H9 (cell line): ENCODE measurements at regions not wholly inside any gene's neighbourhood (a gene's known extent, or its start where the extent isn't known, plus 50 kb on each side); places are given as distances from the start of the nearest gene placed in this dataset.

Experiments
- DNase-seq: peaks from one replicate; pipeline ENCODE4 v3.0.0-alpha.2; 2017
- H2AFZ ChIP-seq: one replicate; pipeline ENCODE4 v1.6.1; 2013; ENCODE audit warnings: mild to moderate bottlenecking, low read length, control low read depth, moderate library complexity
- H2AK5ac ChIP-seq: 2 replicates; pipeline ENCODE4 v1.6.1; 2013; ENCODE audit warnings: low read length, control low read depth, mixed read lengths; ENCODE audit not compliant: insufficient read length
- H2BK120ac ChIP-seq: one replicate; pipeline ENCODE4 v1.6.1; 2013; ENCODE audit warnings: low read depth, mild to moderate bottlenecking, low read length, control low read depth, inconsistent platforms; ENCODE audit not compliant: poor library complexity, severe bottlenecking
- H2BK12ac ChIP-seq: 2 replicates; pipeline ENCODE4 v1.6.1; 2013; ENCODE audit warnings: low read length, control low read depth, mixed read lengths, low read depth; ENCODE audit not compliant: insufficient read length
- H2BK15ac ChIP-seq: 2 replicates; pipeline ENCODE4 v1.6.1; 2013; ENCODE audit warnings: low read depth, low read length, control low read depth
- H2BK20ac ChIP-seq: one replicate; pipeline ENCODE4 v1.6.1; 2013; ENCODE audit warnings: low read depth, mild to moderate bottlenecking, low read length, control low read depth, inconsistent platforms; ENCODE audit not compliant: poor library complexity, severe bottlenecking
- H2BK5ac ChIP-seq: 2 replicates; pipeline ENCODE4 v1.6.1; 2013; ENCODE audit warnings: low read length, control low read depth, mixed read lengths; ENCODE audit not compliant: insufficient read length
- H3K14ac ChIP-seq: 2 replicates; pipeline ENCODE4 v1.6.1; 2013; ENCODE audit warnings: low read length, control low read depth; ENCODE audit not compliant: insufficient read depth
- H3K18ac ChIP-seq: 2 replicates; pipeline ENCODE4 v1.6.1; 2013; ENCODE audit warnings: low read depth, mild to moderate bottlenecking, mixed read lengths, low read length, control low read depth; ENCODE audit not compliant: insufficient read length
- H3K23ac ChIP-seq: 2 replicates; pipeline ENCODE4 v1.6.1; 2013; ENCODE audit warnings: low read length, control low read depth, mixed read lengths, low read depth; ENCODE audit not compliant: insufficient read length
- H3K23me2 ChIP-seq: 2 replicates; pipeline ENCODE4 v1.6.1; 2013; ENCODE audit warnings: low read depth, mild to moderate bottlenecking, mixed read lengths, low read length, control low read depth; ENCODE audit not compliant: insufficient read length, poor library complexity, severe bottlenecking
- H3K27ac ChIP-seq: 2 replicates; pipeline ENCODE4 v1.5.1; 2013; ENCODE audit warnings: low read length, control low read depth, mixed read lengths, low read depth; ENCODE audit not compliant: insufficient read length
- H3K27me3 ChIP-seq: 2 replicates; pipeline ENCODE4 v1.6.1; 2013; ENCODE audit warnings: low read length, control low read depth, inconsistent platforms; ENCODE audit not compliant: insufficient read depth
- H3K4ac ChIP-seq: 2 replicates; pipeline ENCODE4 v1.6.1; 2013; ENCODE audit warnings: low read depth, mild to moderate bottlenecking, control low read depth, inconsistent platforms, low read length, moderate library complexity
- H3K4me1 ChIP-seq: 2 replicates; pipeline ENCODE4 v1.6.1; 2013; ENCODE audit warnings: low read length, control low read depth, inconsistent platforms; ENCODE audit not compliant: insufficient read depth
- H3K4me2 ChIP-seq: 2 replicates; pipeline ENCODE4 v1.6.1; 2013; ENCODE audit warnings: low read length, control low read depth, mixed read lengths; ENCODE audit not compliant: insufficient read length, insufficient read depth
- H3K56ac ChIP-seq: 2 replicates; pipeline ENCODE4 v1.6.1; 2013; ENCODE audit warnings: low read depth, mild to moderate bottlenecking, mixed read lengths, low read length, control low read depth; ENCODE audit not compliant: insufficient read length
- H3K79me1 ChIP-seq: 2 replicates; pipeline ENCODE4 v1.6.1; 2013; ENCODE audit warnings: low read depth, mild to moderate bottlenecking, moderate library complexity, low read length, control low read depth, inconsistent platforms; ENCODE audit not compliant: insufficient read depth, poor library complexity, severe bottlenecking
- H3K79me2 ChIP-seq: 2 replicates; pipeline ENCODE4 v1.6.1; 2013; ENCODE audit warnings: low read length, control low read depth, inconsistent platforms; ENCODE audit not compliant: insufficient read depth
- H3K9ac ChIP-seq: 2 replicates; pipeline ENCODE4 v1.6.1; 2013; ENCODE audit warnings: low read length, control low read depth, mixed read lengths; ENCODE audit not compliant: insufficient read length; ENCODE audit errors: extremely low read depth
- H3K9me3 ChIP-seq: one replicate; pipeline ENCODE4 v1.6.1; 2013; ENCODE audit warnings: low read depth, low read length, inconsistent platforms; ENCODE audit not compliant: control insufficient read depth
- H3T11ph ChIP-seq: one replicate; pipeline ENCODE4 v1.6.1; 2013; ENCODE audit warnings: mild to moderate bottlenecking, low read length, control low read depth, inconsistent platforms
- H4K20me1 ChIP-seq: one replicate; pipeline ENCODE4 v1.6.1; 2013; ENCODE audit not compliant: control insufficient read depth, insufficient read length, insufficient read depth
- H4K5ac ChIP-seq: 2 replicates; pipeline ENCODE4 v1.6.1; 2013; ENCODE audit warnings: low read depth, mild to moderate bottlenecking, mixed read lengths, low read length, control low read depth; ENCODE audit not compliant: insufficient read length
- H4K8ac ChIP-seq: replicated peaks from 2 replicates; pipeline ENCODE4 v1.6.1; 2013; ENCODE audit warnings: low read length, control low read depth, mixed read lengths, low read depth; ENCODE audit not compliant: insufficient read length
- H4K91ac ChIP-seq: 2 replicates; pipeline ENCODE4 v1.6.1; 2013; ENCODE audit warnings: low read depth, mild to moderate bottlenecking, moderate library complexity, mixed read lengths, low read length, control low read depth; ENCODE audit not compliant: insufficient read length
- H3K27ac Mint-ChIP-seq, 3 experiments: 2 replicates in 2 of 3; 3 replicates in 1 of 3; pipeline ENCODE4 v1.8.0; 2020 to 2021; ENCODE audit warnings: mixed read lengths in 3 of 3, mild to moderate bottlenecking in 1 of 3, moderate library complexity in 1 of 3
- H3K27me3 Mint-ChIP-seq: 2 replicates; pipeline ENCODE4 v1.8.0; 2021; ENCODE audit warnings: low read depth, mild to moderate bottlenecking, moderate library complexity, mixed read lengths
- H3K36me3 Mint-ChIP-seq, 3 experiments: 2 replicates in 2 of 3; 3 replicates in 1 of 3; pipeline ENCODE4 v1.8.0; 2020 to 2021; ENCODE audit warnings: low read depth in 3 of 3, mixed read lengths in 3 of 3; ENCODE audit not compliant: insufficient read depth in 1 of 3
- H3K4me1 Mint-ChIP-seq, 2 experiments: 2 replicates each; pipeline ENCODE4 v1.8.0; 2020; ENCODE audit warnings: mixed read lengths in 2 of 2
- H3K4me3 Mint-ChIP-seq, 2 experiments: 2 replicates in 1 of 2; 3 replicates in 1 of 2; pipeline ENCODE4 v1.8.0; 2020 to 2021; ENCODE audit warnings: mild to moderate bottlenecking in 2 of 2, mixed read lengths in 2 of 2, moderate library complexity in 1 of 2
- H3K9me3 Mint-ChIP-seq, 2 experiments: 2 replicates in 1 of 2; 3 replicates in 1 of 2; pipeline ENCODE4 v1.8.0; 2020; ENCODE audit warnings: mild to moderate bottlenecking in 2 of 2, mixed read lengths in 2 of 2, moderate library complexity in 1 of 2
- WGBS: extraction: QIAGEN DNeasy Blood & Tissue Kit; methylation state at CpG from one replicate; pipeline ENCODE4 v1.1.7; 2013; ENCODE audit warnings: missing lambda C conversion rate, low lambda C conversion rate, mixed read lengths; ENCODE audit not compliant: insufficient read length; ENCODE audit errors: extremely low coverage; 5-methylcytosine and 5-hydroxymethylcytosine counted together
- TF ChIP-seq, protein P1 (sequence below): fragments of 200-600 bp; sonication (generic); conservative IDR thresholded peaks from 3 replicates; pipeline ENCODE4 v1.8.0; 2021; ENCODE audit warnings: antibody characterized with exemption, mild to moderate bottlenecking

DNA sequence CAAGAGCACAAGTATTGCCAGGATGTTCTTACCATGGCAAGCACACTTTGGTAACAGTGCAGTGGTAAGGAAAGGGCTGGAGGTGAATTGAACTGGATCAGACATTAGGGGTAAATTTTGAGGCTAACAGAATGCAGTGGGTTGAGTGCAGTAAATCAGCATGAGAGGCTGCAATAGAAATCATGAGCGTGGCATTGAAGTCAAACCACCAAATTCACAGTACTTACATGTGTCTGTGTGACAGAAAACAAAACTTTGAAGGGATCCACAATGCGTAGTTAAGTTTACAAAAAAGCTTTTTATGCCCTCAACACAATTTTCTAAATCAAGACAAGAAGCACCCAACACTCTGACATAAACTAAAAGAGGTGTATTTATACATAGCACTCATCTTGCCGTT lies 428.0 kb upstream of the ARHGEF26 start:
- H3K56ac ChIP-seq, result no peak overlapping the region
- no peak overlapping the region for H3K4me2 ChIP-seq
- H3K79me2 ChIP-seq, result no peaks in the 10 kb centered on the region
- no peak overlapping the region for H3K9ac ChIP-seq
- H3K4me1 ChIP-seq, result no peaks in the 10 kb centered on the region
- Mint-ChIP-seq H3K4me1 (peaks cover 12 to 14% of the 10 kb centered on the region in 2 experiments), H3K27ac (peak overlapping the region in 1 of 3 experiments; percentile 29; a peak in 1 of 7 replicates), H3K27me3 (no peaks in the 10 kb centered on the region), H3K4me3 (no peak overlapping the region), H3K36me3 (no peaks in the 10 kb centered on the region), H3K9me3 (no peaks in the 10 kb centered on the region)
- no peak overlapping the region for H3K18ac ChIP-seq
- no peaks in the 10 kb centered on the region for H3K9me3 ChIP-seq
- H3K23ac ChIP-seq, result no peak overlapping the region
- TF ChIP-seq, protein P1, sequence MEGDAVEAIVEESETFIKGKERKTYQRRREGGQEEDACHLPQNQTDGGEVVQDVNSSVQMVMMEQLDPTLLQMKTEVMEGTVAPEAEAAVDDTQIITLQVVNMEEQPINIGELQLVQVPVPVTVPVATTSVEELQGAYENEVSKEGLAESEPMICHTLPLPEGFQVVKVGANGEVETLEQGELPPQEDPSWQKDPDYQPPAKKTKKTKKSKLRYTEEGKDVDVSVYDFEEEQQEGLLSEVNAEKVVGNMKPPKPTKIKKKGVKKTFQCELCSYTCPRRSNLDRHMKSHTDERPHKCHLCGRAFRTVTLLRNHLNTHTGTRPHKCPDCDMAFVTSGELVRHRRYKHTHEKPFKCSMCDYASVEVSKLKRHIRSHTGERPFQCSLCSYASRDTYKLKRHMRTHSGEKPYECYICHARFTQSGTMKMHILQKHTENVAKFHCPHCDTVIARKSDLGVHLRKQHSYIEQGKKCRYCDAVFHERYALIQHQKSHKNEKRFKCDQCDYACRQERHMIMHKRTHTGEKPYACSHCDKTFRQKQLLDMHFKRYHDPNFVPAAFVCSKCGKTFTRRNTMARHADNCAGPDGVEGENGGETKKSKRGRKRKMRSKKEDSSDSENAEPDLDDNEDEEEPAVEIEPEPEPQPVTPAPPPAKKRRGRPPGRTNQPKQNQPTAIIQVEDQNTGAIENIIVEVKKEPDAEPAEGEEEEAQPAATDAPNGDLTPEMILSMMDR, result no peak
- DNase-seq, result no peak
- no peak overlapping the region for H2BK5ac ChIP-seq
- no peak overlapping the region for H3K4ac ChIP-seq
- no peak overlapping the region for H3K14ac ChIP-seq
- no peak overlapping the region for H4K8ac ChIP-seq
- H3K27me3 ChIP-seq, result no peaks in the 10 kb centered on the region
- H2BK12ac ChIP-seq, result no peak overlapping the region
- no peaks in the 10 kb centered on the region for H3K79me1 ChIP-seq
- no peak overlapping the region for H3T11ph ChIP-seq
- H3K27ac ChIP-seq, result no peak overlapping the region
- no peak overlapping the region for H4K91ac ChIP-seq
- H2BK120ac ChIP-seq, result no peak overlapping the region
- H2BK20ac ChIP-seq, result no peak overlapping the region
- no peak overlapping the region for H4K5ac ChIP-seq
- WGBS, result no CpG with 5 or more reads among the region's 3 CpGs
- no peak overlapping the region for H2AK5ac ChIP-seq
- no peak overlapping the region for H2AFZ ChIP-seq
- H3K23me2 ChIP-seq, result no peaks in the 10 kb centered on the region
- no peaks in the 10 kb centered on the region for H4K20me1 ChIP-seq
- H2BK15ac ChIP-seq, result no peak overlapping the region
